ENCODE measurements at regions not wholly inside any gene's neighbourhood (a gene's known extent, or its start where the extent isn't known, plus 50 kb on each side); places are given as distances from the start of the nearest gene placed in this dataset.

DNA sequence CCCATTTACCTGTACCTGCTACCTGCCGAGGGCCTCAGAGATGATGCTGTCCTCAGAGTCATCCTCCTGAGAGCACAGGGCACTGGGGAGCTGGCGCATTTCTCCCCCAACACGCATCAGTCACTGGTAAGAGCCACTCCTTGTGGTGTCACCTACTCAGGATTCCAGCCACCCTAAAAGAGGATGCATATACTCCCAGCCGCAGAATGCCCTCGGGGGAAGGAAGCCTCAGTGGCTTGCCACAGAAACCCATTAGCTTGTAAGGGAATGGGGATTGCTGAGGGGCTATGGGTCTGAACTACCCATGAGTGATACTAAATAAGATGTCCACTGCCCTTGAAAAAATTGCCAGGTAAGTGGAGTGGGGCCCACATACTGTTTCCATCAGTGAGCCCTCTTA, 279.2 kb downstream of the WDR11 start:
- DNase-seq (ENCODE audit: insufficient read length, low spot score) = no peak
- TF ChIP-seq, protein P1, sequence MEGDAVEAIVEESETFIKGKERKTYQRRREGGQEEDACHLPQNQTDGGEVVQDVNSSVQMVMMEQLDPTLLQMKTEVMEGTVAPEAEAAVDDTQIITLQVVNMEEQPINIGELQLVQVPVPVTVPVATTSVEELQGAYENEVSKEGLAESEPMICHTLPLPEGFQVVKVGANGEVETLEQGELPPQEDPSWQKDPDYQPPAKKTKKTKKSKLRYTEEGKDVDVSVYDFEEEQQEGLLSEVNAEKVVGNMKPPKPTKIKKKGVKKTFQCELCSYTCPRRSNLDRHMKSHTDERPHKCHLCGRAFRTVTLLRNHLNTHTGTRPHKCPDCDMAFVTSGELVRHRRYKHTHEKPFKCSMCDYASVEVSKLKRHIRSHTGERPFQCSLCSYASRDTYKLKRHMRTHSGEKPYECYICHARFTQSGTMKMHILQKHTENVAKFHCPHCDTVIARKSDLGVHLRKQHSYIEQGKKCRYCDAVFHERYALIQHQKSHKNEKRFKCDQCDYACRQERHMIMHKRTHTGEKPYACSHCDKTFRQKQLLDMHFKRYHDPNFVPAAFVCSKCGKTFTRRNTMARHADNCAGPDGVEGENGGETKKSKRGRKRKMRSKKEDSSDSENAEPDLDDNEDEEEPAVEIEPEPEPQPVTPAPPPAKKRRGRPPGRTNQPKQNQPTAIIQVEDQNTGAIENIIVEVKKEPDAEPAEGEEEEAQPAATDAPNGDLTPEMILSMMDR (IDR thresholded peaks at IDR 0.05; ENCODE audit: insufficient read depth, missing control alignments) = no peak
- FAIRE-seq = no peak

DNA sequence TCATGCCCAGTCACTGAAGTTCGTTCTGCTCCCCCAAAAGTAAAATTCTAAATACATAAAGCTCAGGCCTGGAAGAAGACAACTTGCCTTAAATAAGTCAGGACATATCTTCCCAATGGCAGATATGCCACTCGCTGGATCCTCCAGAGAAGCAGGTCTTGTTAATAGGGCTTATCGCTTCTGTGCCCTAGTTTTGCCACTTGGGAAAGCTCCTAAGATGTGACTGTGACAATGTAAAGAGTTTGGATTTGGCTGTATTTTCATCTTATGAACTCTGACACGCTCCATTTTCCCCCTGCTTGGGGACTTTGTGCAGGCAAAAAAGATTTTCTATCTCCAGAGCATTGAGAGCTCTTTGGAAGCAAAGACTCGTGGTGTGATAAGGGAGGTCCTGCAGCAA, 279.9 kb downstream of the WDR11 start:
- FAIRE-seq (no peak), DNase-seq (ENCODE audit: insufficient read length, low spot score) (no peak)
- TF ChIP-seq, protein P1 (IDR thresholded peaks at IDR 0.05; ENCODE audit: insufficient read depth, missing control alignments) = no peak

DNA sequence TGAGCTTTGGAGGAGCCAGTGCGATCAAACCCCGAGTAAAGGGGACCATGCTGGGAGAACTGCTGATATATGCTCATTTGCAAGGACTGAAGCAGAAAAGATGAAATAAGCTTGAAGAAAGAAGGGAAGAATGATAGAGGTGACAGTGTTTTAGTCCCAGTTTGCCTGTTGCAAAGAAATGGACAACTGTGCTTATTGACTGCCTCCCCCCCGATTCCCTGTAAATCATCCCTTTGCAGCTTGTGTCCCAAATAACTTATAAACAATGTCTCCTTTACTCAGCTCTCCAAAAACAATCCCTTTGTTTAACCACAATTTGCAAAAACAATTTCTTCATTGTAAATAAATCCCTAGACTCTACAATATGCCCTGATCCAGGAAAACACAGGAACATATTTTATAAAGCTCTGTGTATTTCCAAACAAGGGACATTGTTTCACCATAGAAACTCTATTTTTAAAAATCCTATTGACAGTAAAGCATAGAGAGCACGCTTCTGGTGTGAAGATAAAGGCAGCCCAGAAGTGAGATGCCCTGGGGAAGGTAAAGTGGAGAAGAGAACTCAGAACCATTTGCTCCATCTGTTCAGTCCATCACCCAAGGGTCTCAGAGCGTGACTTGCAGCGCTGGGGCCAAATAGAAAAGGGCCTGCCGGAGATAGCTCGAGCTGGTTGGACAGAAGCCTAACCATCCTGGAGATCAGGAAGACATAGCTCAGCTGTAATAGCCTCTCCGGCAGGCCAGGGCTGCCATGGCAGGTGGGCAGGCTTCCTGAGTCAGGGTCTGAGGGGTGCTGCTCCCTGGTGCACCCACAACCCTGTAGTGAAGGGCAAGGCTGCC, 280.5 kb downstream of the WDR11 start:
- FAIRE-seq = no peak
- TF ChIP-seq, protein P1 (IDR thresholded peaks at IDR 0.05; ENCODE audit: insufficient read depth, missing control alignments) = no peak
- DNase-seq (ENCODE audit: insufficient read length, low spot score) = no peak

DNA sequence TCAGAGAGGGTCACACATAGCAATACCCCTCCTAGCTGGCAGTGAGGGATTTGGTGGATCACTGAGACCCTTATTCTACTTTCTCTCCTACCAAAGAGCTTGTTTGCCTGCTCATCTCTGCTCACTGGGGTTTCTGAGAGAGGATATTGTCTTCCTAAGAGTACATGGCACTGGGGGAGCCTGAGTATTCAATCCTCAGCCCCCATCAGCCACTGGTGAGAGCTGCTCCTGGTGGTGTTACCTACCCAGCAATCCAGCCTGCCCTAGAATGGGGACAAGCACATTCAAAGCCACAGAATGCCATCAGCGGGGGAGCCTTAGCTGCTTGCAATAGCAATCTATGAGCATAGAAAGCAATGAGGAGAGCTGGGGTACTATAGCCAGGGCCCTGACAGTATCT, 281.1 kb downstream of the WDR11 start:
- TF ChIP-seq, protein P1 (IDR thresholded peaks at IDR 0.05; ENCODE audit: insufficient read depth, missing control alignments) = no peak
- FAIRE-seq = no peak

DNA sequence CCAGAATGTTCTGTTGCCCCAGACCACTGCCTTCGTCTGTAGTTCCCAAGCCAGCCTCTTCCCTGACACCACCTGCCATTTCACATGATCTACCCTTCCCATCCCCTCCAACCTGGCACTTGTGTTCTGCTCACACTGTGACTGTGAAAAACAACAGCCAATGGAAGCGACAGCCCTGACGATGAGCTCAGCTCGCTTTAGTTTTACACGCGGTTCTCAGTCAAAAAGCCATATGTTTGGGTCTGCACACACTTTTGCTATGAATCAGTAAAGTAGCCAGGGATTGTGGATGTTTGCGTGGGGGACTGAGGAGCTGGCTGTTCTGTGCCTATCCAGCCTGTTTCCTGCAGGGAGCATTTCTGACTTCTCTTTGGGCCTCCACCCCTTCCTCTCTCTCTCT, 282.7 kb downstream of the WDR11 start:
- FAIRE-seq = no peak
- no peak for DNase-seq (ENCODE audit: insufficient read length, low spot score)
- TF ChIP-seq, protein P1 (IDR thresholded peaks at IDR 0.05; ENCODE audit: insufficient read depth, missing control alignments) = no peak

More for the DNA sequence above, 281.1 kb downstream of the WDR11 start:
- DNase-seq (ENCODE audit: insufficient read length, low spot score) = no peak

DNA sequence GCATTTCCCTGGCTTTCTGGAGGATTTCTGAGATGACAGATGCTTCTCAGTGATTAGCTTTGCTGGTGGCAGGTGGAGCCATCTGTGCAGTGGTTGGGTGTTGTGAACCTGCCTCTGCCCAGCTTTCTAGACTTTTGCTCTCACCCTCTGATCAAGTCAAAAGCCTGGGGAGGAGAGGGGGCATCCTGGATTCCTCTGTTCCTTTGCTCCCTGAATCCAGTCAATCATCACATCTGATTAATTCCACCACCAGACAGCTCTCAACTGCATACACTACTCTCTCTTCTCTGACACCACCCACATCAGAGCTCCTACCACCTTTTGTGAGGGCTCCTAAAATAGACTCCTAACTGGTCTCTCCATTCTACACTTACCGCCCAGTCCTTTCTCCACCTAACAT, 283.5 kb downstream of the WDR11 start:
- FAIRE-seq (no peak), DNase-seq (ENCODE audit: insufficient read length, low spot score) (no peak)
- TF ChIP-seq, protein P1 (IDR thresholded peaks at IDR 0.05; ENCODE audit: insufficient read depth, missing control alignments) = no peak

DNA sequence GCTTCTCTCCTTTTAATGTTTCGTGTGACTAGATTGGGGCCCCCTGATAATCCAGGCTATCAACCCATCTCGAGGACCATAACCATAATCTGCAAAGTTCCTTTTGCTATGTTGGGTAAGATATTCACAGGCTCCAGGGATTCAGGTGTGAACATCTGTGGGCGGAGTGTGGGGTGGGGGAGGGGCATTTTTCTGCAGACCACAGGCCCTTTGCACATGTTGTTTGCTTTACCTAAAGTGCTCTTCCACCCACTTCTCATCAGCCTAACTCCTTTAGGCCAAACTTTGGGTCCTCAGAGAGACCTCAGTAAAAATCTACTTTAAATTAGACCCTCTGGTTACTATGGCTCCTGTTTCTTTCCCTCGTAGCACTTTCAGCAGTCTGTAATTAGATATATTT, 284.4 kb downstream of the WDR11 start:
- DNase-seq (ENCODE audit: insufficient read length, low spot score) = no peak
- no peak for FAIRE-seq
- TF ChIP-seq, protein P1 (IDR thresholded peaks at IDR 0.05; ENCODE audit: insufficient read depth, missing control alignments) = no peak
